GM11168 (cell line): ENCODE measurements at regions not wholly inside any gene's neighbourhood (a gene's known extent, or its start where the extent isn't known, plus 50 kb on each side); places are given as distances from the start of the nearest gene placed in this dataset.
"Not testable (repeated sequence)": the region's sequence is repeated elsewhere in the genome, so short reads cannot be mapped to it uniquely, and the experiment has no call there.

Source experiments
- in situ Hi-C: fragments of 300-500 bp; cut with MboI; formaldehyde crosslinking; loops from one replicate; pipeline ENCODE4 v1.12.0; 2022; ENCODE audit warnings: low sequenced_read_pairs; ENCODE audit not compliant: unreplicated experiment

DNA sequence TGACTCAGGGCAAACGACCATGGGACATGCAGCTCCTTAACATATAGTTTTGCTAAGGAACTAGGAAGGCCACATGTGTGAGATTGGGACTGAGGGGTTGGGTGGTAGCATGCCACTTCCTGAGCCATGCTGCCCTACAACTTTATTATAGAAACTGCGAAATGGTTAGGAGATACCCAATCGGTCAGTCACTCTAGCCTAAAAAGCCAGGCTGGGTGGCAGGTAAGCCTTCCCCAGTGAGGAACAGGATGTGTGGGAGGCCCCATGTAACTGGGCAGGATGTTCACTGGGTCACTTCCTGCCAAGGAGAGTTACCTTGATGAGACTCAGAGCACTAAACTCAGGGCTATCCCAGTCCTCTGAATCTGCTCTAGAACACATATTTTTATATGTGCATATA lies 123.5 kb downstream of the MAP3K7 start:
- in situ Hi-C loops, result no loop called here

DNA sequence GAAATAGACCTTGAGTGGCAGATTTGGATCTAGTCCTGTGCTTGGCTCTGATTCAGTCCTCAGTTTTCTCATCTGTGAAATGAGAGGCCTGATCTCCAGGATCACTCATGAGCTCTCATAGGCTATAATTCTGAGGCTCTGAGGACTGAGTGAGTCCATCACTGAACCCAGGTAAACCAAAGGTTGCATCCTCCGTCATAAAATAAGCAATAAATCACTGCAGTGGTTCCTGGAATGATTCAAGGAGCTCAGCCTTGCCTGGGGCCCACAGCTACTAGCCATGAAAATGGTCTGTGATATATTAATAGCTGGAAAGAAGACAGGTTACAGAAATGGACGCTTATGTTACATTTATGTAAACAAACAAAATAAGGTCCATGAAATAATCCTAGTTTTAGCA lies 124.8 kb downstream of the MAP3K7 start:
- in situ Hi-C loops, result no loop called here

DNA sequence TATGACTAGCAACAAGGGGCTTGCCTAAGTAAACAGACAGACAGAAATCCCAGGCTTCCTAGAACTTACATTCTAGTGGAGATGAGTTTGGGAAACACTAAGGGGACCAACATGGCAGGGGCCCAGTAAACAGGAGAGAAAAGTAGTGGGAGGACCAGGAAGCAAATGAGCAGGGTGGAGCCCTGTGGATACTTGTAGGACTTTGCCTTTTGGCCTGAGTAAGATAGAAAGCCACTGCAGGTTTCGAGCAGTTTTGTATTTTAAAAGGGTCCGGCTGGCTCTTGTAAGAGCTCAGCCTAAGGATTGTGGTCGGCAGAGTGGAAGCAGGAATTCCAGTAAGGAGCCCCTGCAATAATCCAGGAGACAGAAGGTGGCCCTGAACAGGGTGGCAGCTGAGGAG lies 125.5 kb downstream of the MAP3K7 start:
- in situ Hi-C loops, result no loop called here

DNA sequence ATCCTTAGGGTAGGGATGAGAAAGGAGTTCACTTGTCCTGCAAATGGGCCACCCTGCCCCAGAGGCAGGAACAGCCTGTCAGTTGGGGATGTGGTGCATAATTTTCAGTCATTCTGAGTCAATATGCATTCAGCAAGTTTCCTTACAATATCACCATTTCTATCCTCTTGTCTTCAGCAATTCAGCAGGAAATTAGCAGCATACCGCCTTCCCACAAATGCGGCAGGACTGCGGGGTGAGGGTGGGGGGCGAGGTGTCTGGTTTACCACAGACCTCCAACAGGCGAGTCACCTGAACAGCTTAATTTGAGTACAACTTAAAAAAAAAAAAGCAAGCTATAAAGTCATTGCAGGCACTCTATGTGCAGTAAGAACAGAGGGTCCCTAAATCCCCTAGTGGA lies 126.8 kb downstream of the MAP3K7 start:
- in situ Hi-C loops, result no loop called here

DNA sequence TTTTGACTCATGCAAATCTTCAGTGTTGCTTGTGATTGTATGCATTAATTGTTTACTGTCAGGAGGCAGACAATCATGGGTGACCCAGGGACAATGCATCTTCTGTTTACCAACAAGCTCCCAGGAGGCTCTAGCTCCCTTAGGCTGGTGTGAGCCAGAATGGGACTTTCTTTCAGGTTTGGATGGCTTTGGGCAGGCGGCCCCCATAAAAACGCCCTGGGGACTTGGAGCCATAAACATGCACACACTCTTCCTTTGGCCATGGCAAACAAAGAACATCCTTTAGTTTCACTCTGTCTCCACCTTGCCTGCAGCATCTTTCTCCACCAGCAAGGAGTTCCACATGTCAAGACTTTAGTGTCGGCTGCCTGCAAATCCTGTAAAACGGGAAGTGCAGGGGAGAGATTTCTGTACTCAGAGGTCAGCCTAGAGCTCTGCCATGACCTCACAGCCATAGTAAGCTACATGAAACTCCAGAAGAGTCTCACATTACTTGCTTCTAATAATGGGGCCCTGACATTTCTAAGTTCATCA lies 127.6 kb downstream of the MAP3K7 start:
- in situ Hi-C loops, result no loop called here

DNA sequence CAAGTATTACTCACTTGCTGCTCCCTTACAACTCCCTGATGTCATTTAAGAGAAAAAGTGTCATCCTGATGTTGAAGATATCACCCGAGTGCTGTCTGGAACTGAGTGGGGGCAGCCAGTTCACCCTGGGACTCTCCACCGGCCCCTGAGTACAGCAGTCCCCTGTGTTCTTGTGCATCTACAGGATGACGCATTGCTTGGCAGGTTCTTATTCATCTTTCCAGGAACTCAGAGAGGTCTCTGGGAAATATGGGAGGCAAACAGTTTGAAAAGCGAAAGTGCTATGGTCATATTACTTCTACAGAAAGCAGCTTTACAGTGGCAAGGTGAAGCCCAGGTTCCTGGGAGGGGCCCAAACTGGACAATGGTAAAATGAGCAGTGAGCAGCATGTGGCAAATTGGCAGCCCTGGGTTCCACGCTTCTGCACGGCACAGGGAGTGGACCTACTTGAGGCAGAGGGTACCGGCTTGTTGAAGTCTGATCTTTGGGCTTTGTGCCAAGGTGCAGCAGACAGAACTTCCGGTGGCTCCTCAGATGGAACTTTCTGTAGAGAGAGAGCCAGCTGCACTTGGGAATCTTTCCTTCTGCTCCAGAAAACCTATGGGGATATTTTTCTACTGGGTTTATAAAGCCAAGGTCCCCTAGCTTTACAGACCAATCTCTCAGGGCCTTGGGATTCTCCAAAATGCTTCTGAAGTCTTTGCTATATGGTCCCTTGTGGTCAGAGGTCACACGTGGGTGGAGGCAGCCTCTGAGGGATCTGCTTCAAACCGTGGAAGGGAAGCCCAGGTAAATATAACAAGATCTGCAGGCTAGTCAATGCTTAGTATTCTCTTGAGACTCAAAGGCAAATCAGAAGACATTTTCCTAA lies 128.3 kb downstream of the MAP3K7 start:
- in situ Hi-C loops, result no loop called here

DNA sequence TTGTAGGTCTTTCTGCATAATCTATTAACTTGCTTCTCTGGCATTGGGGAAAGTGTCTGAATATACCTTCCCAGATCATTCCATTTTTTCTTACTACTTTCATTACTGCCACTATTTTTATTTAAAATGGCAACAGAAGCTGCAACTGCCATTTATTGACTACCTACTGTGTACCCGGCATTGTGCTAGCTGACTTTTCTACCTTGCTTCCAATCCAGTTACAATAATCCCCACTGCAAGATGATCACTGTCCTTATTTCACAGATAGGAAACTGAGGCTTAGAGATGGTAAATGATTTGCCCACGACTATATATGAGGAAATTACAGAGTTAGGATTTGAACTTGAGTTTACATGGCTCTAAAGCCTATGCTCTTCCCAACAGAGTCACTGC lies 129.0 kb downstream of the MAP3K7 start:
- in situ Hi-C loops, result no loop called here

DNA sequence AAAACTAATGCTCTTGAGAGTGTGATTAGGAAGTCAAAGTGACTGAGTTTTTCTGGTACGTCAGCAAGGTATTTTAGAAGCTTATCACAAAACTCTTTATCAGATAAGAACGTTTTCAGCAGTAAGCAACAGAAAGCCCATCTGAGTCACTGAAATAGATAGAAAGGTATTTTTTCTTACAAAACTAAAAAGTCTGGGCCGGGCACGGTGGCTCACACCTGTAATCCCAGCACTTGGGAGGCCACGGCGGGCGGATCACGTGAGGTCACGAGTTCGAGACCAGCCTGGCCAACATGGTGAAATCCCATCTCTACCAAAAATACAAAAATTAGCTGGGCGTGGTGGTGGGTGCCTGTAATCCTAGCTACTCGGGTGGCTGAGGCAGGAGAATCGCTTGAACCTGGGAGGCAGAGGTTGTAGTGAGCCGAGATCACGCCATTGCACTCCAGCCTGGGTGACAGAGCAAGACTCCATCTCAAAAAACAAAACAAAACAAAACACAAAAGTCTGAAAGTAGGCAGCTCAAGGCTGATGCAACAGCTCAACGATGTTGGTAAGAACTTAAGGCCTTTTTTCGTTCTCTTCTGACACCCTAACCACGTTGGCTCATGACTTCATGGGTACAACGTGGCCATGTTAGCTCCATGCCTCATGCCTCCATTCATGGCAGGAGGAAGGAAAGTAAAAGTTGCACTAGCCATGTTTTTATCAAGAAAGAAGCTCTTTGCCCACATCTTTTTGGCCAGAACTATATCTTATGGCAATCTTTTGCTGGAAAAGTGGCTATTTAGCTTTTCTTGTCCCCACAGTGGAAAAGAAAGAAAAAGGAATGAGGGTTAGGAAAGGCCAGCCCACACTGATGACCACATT lies 129.6 kb downstream of the MAP3K7 start:
- in situ Hi-C loops, result not testable (repeated sequence)

DNA sequence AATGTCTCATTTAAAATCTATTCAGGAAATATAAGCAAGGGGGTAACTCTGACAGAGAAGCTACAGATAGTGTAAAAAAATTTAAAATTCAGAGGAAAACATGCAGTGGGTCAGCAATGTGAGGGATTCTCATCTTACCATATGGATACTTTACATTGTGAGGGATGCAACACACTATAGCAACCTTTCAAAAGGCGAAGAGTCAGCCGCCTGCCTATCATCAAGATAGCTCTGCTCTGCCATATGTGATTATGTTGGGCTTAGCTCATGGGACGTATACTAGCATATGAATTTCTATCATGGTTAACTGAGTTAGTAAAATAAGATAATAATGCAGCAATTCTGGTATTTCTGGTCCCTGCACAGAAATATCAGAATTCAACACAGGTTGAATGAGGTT lies 130.9 kb downstream of the MAP3K7 start:
- in situ Hi-C loops, result no loop called here

DNA sequence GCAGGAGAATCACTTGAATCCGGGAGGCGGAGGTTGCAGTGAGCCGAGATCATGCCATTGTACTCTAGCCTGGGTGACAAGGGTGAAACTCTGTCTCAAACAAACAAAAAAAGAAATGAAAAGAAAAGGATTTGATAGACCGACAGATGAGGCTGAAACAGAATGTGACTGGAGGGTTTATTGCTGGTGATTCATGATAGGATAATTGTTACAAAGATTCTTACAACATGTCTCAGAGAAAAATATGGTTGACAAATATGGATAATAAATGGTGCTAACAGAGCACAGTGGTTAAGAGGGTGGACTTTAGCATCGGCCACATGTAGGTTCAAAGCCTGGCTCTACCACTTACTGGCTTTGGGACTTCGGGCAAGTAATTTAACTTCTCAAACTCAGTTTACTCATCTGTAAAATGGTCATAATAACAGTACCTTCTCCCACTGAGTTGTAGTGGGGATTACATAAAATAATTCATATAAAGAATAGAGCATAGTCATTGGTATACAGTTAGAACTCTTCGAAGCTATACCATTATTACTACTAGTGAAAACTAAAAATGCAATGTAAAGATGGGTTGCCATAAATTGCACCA lies 131.9 kb downstream of the MAP3K7 start:
- in situ Hi-C loops, result no loop called here

DNA sequence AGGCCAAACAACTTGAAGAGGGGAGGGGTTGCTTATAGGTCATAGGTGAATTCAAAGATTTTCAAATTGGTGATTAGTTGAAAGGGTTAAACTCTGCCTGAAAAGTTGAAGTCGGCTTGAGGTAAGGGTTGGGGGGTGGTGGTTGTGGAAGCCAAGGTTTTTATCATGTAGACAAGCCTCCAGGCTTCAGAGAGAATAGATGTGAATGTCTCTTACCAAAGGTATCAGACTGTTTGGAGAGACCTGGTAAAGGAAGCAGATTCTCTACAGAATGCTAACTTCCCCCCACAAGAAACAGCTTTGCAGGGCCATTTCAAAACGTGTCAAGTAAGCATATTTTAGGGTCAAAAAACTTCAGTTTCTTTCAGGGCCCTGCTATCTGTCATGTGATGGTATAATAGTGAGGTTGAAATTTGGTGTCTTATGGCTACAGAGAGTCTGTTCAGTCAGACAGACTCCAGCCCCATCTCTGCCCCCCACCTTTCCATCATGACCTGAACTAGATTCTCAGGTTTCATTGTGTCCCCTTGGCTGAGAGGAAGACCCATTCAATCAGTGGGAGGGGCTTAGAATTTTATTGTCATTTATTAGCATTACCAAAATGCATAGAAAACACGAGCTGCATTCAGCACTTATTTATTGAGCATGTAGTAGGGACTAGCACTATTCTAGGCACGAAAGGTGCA lies 136.5 kb downstream of the MAP3K7 start:
- in situ Hi-C loops, result no loop called here

DNA sequence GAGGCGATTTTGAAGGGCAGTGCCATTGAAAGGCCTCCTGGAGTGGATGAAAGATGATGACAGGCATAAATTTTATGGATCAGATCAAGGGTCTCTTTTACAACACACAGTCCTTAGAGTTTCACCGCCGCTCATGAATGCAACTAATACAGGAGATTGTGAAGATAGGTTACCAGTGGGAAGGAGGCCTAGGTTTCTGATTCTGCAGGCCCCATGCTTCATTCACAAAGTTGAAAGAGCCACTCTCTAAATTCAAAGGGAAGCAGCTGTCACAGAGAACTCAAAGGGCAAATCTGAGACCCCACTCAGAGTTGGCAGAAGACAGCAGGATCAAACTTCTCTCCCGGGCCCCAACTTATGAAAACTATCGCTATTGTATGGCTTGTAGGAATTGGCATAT lies 137.6 kb downstream of the MAP3K7 start:
- in situ Hi-C loops, result no loop called here

DNA sequence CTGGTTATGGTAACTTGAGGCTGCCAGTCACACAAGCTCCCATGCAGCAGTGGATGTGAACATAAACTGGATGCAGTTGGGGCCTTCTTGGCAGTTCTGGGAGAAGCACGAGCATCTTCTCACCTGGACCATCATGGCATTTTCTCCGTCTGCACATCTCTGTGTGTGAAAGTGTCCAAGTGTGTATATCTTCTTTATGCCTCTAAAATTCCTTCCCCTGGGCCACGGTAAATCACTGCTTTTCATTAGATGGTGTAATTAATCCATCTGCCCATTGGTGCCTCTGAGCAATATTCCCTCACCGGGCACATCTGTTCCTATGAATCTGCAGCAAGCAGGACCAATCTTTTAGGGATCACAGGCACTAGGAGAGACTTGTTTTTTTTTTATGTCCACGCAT lies 138.0 kb downstream of the MAP3K7 start:
- in situ Hi-C loops, result no loop called here

DNA sequence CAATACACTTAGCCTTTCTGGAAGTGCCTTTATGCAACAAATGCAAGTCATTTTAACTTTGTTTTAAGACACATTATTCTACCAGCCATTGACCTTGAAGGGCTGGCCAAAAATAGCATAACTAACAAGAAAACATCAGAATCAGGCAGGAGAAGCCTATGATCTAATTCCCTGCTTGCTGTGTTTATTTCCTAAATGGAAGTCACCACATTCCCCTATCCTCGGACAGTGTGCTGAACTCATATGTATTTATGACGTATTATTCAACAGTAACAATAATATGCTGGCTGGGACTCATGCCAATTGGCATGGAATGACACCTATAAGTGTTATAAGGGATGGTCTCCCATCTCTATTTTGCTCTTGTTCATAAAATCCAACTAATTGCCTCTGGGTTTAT lies 140.7 kb downstream of the MAP3K7 start:
- in situ Hi-C loops, result no loop called here

DNA sequence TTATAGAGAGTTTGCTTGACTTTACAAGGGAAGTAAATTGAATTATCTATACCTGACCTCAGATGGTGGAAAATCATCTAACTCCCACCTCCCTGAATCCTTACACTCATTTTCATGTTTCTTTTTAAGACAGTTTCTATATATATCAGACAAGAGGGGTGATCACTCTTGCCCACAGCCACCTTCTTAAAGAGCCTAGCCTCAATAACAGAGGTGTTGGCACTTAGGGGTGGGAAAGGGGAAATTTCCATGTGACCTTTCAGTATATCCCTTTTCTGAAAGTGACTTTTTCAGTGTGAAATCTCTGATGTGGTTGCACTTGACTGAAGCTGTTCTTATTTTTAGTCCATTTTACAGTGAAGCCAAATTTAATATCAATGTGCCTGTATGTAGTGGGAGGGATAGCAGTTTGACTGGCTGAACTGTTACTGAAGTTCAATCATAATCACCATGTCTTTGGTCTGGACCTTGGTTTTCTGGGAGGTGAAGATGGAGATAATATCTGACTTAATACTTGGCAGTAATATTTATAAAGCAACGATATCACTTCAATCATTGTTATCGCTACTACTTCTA lies 141.3 kb downstream of the MAP3K7 start:
- in situ Hi-C loops, result no loop called here

DNA sequence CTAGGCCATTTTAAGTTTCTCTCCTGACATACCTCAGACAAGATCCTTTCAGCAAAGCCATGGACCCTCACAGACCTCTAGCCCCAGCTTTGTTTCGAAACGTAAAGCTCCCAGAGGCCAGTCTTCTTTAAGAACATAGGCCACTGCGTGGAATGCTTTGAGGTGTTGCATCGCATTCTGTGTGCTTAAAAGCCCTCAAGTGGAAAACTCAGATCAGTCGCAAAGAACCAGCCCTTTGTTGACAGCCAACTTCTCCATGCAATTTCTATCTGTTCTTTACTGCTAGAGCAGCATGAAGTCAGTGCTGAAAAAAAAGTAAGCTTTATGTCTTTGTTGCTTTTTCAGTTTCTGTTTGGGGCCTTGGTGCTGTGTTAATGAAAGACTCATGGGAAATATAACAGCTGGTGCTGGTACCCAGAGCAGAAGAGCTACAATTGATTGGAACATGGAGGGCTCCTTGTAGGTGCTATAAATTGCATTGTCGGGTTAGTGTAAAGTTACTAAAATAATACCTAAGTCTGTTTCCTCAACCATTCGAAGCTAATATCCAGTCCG lies 142.6 kb downstream of the MAP3K7 start:
- in situ Hi-C loops, result no loop called here

DNA sequence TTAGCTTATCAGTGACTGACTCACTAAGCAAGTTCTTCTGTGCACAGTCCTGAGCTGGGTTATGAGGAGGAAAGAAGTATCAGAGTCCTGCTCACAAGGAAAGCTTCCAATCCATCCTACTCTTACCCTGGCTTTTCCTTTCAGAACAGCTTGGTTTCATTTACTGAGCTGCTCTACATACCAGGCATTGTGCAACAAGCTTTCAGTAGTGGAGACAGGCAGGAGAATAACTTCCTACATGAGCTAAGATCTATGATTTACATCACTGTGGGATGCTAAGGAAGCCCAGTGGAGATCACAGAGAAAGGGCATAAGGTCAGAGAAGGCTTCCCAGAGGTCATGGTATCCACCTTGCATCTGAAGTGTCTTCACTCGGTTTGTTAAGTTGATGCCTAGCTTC lies 144.5 kb downstream of the MAP3K7 start:
- in situ Hi-C loops, result no loop called here

DNA sequence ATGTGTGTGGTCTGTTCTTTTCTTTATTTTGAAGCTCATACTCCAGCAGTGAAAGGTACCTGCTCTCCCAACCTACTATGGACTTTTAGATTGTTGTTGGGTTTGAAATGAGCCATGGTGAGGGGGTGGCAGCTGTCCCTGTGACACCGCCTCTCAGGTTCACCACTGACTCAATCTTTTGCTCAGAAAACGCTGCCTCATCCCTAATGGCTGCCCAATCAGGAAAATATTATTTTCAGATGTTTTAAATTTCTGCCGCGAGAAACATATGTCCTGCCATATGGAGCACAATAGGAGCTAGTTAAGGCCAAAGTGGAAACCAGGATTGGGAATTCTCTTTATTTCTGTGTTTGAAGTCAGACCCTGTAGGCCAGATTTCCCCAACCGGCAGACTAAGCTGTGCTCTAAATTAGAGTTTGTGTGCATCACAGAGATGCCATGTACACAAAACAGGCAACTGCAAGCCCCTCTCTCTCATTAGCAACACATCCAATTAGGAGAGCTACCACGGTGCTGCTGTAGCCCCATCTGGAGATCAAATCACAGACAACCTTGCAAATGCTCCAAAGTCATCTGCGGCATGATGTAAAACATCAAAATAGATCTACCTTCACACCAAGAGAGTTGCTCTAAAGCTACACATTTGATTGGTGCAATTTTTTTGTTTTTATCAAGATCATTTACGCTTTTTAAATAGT lies 144.1 kb upstream of the BACH2 start:
- in situ Hi-C loops, result no loop called here

DNA sequence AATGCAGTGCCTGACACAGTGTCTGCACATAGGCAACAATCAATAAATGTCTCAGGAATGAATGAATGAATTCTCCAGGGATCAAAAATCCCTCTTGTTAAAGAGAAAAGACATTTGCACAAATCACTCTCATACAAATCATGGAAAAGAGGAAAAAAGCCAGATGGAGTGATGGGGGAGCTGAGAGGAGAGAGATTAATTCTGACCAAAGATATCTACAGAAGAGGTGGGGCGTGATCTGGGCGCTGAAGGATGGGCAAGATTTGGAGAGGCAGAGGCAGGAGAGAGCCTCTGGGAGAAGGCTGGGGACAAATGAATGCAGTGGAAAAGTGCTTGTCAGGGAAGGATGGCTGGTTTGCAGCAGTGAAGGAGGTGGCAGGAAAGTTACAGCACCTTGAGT lies 142.9 kb upstream of the BACH2 start:
- in situ Hi-C loops, result no loop called here
